RWPE1 (cell line): ENCODE measurements at regions not wholly inside any gene's neighbourhood (a gene's known extent, or its start where the extent isn't known, plus 50 kb on each side); places are given as distances from the start of the nearest gene placed in this dataset.
"Not testable (repeated sequence)": the region's sequence is repeated elsewhere in the genome, so short reads cannot be mapped to it uniquely, and the experiment has no call there.

Experiments used
- CTCF ChIA-PET: fragments of 350-600 bp; sonication (Branson Sonifier 250); formaldehyde crosslinking; extraction: SDS; loops from one replicate; lab custom pipeline; 2021; lab: Yijun Ruan, JAX
- POLR2A ChIA-PET: fragments of 400-600 bp; formaldehyde crosslinking; extraction: SDS; loops from one replicate; lab custom pipeline; 2020; ENCODE audit warnings: antibody characterized with exemption; ENCODE audit not compliant: low non-redundant PET; lab: Yijun Ruan, JAX
- DNase-seq: peaks from one replicate; pipeline ENCODE4 v3.0.0; 2012; ENCODE audit warnings: low spot score
- H3K27ac ChIP-seq: fragments of 450-650 bp; 2 replicates; pipeline ENCODE4 v1.5.1; 2017
- TF ChIP-seq, protein P1 (sequence below): fragments of 450-650 bp; conservative IDR thresholded peaks from 2 replicates; pipeline ENCODE4 v1.5.1; 2017; ENCODE audit warnings: low read depth, mild to moderate bottlenecking

DNA sequence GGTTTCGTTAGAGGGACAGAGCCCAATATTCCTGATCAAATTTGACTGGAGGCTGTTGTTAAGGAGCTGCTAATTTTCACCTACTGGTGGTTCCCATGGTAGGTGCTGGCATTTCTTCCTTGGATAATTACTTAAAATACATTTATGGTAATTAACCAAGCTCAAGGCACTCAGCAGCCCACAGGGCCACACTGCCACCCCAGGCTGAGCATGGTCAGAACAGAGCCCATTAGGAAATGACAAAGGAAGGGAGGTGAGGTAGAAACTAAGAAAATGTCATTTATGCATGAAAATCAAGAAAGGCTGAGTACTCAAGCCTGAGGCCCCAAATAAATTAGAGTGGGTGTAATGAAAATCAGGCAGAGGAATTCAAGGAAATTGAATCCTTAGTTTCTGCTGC, 510.2 kb upstream of the GYPC start:
- POLR2A ChIA-PET, result no interaction called here
- CTCF ChIA-PET, result no interaction called here
- DNase-seq, result no peak
- TF ChIP-seq, protein P1, sequence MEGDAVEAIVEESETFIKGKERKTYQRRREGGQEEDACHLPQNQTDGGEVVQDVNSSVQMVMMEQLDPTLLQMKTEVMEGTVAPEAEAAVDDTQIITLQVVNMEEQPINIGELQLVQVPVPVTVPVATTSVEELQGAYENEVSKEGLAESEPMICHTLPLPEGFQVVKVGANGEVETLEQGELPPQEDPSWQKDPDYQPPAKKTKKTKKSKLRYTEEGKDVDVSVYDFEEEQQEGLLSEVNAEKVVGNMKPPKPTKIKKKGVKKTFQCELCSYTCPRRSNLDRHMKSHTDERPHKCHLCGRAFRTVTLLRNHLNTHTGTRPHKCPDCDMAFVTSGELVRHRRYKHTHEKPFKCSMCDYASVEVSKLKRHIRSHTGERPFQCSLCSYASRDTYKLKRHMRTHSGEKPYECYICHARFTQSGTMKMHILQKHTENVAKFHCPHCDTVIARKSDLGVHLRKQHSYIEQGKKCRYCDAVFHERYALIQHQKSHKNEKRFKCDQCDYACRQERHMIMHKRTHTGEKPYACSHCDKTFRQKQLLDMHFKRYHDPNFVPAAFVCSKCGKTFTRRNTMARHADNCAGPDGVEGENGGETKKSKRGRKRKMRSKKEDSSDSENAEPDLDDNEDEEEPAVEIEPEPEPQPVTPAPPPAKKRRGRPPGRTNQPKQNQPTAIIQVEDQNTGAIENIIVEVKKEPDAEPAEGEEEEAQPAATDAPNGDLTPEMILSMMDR, result no peak
- H3K27ac ChIP-seq, result no peak overlapping the region

DNA sequence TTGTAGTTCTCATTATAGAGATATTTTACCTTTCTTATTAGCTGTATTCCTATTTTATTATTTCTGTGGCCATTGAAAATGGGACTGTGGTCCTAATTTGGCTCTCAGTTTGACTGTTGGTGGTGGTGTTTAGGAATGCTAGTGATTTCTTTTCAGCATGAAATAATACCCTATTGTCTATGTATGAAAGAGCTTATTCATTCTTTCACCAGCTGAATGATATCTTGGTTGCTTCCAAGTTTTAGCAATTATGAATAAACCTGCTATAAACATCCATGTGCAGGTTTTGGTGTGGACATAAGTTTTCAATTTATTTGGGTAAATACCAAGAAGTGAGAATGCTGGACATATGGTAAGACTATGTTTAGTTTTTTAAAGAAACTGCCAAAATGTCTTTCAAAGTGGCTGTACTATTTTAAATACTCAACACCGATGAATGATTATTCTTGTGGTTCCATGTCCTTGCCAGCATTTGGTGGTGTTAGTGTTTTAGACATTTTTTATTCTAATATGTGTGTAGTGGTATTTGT, 501.6 kb upstream of the GYPC start:
- no peak for DNase-seq
- no peak overlapping the region for H3K27ac ChIP-seq
- POLR2A ChIA-PET, result no interaction called here
- TF ChIP-seq, protein P1, result no peak
- CTCF ChIA-PET, result no interaction called here

DNA sequence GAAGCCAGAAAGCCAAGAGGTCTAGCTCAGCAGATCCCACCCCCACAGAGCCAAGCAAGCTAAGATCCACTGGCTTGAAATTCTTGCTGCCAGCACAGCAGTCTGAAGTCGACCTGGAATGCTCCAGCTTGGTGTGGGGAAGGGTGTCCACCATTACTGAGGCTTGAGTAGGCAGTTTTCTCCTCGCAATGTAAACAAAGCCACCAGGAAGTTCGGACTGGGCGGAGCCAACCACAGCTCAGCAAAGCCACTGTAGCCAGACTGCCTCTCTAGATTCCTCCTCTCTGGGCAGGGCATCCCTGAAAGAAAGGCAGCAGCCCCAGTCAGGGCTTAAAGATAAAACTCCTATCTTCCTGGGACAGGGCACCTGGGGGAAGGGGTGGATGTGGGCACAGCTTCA, 495.0 kb upstream of the GYPC start:
- POLR2A ChIA-PET, H3K27ac ChIP-seq, DNase-seq, CTCF ChIA-PET: not testable (repeated sequence)

DNA sequence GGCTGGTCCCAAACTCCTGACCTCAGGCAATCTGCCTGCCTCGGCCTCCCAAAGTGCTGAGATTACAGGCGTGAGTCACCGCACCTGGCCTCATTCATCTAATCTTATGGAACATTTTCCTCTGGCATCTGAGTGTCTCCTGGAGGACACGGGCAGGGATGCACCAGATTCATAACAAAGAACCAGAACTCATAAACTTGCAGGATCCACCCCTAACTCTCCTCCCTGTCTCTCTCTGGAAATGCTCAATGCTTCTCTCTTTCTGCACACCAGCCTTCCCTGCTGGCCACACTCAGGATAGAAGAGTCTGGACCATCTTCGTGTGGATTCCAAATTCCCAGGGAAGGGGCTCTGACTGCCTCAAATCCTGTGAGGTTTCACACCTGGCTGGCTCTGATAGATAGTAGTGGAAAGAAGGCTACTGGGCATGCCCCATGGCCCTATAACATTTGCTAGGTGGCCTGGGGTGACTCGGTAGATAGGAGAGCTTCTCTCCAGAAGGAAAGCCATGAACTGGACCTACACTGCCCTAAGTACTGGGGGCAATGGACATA, 483.2 kb upstream of the GYPC start:
- TF ChIP-seq, protein P1, result no peak

DNA sequence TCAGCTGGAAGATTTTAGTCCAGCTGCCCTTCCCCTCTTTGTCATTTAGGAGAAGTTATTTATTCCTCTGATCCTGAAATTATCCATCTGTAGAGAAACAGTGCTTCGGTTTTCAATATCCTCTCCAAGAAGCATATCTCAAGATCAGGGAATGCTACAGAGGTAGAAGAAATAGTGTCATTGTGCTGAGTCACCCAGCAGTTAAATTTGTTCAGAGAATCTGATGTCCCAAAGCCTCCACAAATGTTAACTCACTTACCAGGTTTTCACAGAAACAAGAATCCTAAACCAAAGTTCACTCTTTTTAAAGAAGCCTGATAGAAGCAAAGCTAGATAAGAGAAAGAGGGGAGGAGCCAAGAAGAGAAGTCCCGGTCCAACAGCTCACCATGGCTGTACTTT, 480.7 kb upstream of the GYPC start:
- TF ChIP-seq, protein P1, result no peak
- ChIA-PET POLR2A (no interaction called here), CTCF (no interaction called here)
- H3K27ac ChIP-seq, result no peak overlapping the region
- no peak for DNase-seq

More for the DNA sequence above, 483.2 kb upstream of the GYPC start:
- no peak overlapping the region for H3K27ac ChIP-seq
- ChIA-PET POLR2A (no interaction called here), CTCF (no interaction called here)
- no peak for DNase-seq

DNA sequence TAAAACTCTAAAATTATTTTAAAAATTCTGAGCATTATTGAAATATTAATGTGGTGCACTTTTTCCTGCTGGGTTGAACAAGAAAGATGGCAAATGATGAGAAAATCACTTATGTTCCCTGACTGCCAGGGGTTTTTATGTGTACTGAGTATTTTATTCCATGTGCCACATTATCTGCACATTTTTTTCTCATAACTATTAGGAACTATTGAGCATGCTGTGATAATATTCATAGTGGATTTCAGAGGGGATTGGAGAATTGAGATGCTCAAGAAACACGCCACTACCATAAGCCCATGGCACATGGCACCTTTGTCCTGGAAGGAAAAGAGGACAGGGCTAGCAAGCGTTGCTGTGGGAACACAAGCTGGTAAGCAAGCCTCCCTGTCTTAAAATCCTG, 478.5 kb upstream of the GYPC start:
- H3K27ac ChIP-seq, result no peak overlapping the region
- ChIA-PET CTCF (no interaction called here), POLR2A (no interaction called here)
- no peak for DNase-seq
- TF ChIP-seq, protein P1, result no peak

DNA sequence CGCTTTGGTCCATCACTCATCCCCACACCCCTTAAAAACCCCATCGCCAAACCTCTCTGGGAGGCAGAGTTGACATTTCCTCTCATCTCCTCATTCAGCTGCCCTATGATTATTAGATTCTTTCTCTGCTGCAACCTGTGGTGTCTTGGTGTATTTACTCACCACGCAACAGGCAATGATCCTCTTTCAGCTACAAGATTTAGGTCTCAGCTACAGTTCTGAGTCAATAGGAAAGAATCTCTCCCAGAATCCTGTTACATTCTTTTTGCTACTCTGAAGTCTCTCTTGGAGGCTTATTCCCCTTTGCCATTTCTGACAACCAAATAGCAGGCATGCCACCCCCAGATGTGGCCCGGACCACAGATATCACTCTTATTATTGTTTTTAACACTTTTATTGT, 468.3 kb upstream of the GYPC start:
- no peak for DNase-seq
- ChIA-PET CTCF (no interaction called here), POLR2A (no interaction called here)
- H3K27ac ChIP-seq, result no peak overlapping the region
- TF ChIP-seq, protein P1, result no peak
